D721Med (cell line): ENCODE measurements at regions not wholly inside any gene's neighbourhood (a gene's known extent, or its start where the extent isn't known, plus 50 kb on each side); places are given as distances from the start of the nearest gene placed in this dataset.
A peak's percentile ranks its signal among the peaks of the same experiment; 100 is the strongest.

Experiments
- DNase-seq: peaks from one replicate; pipeline ENCODE4 v3.0.0; 2011; ENCODE audit warnings: low spot score; ENCODE audit not compliant: insufficient read length
- FAIRE-seq: peaks from 2 replicates; lab custom pipeline; 2011; peaks lifted over from hg19 to GRCh38; lab: Jason Lieb, UNC
- TF ChIP-seq, protein P1 (sequence below): IDR thresholded peaks from 2 replicates; pipeline ENCODE4 v1.5.1; 2012; ENCODE audit warnings: mild to moderate bottlenecking, control low read depth; ENCODE audit not compliant: insufficient read depth; ENCODE audit errors: missing control alignments

DNA sequence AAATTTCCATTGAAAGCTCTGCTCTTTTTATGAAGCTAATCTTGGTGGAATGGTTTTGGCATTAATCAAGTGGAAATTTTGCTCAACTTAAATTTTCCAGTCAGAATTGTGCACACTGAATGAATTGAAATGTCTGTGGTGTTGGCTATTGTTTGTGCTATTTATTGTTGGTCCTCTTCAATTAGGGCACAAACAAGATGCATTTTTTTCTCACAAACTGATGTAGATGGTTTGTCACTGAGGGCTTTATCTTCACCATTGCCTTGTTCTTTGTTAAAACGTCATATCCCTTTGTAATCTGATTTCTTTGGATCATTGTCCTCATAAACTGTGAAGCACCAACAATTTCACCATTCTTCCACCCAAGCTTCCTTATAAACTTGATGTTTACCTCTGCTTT lies 152.1 kb upstream of the RHOBTB1 start:
- TF ChIP-seq, protein P1, sequence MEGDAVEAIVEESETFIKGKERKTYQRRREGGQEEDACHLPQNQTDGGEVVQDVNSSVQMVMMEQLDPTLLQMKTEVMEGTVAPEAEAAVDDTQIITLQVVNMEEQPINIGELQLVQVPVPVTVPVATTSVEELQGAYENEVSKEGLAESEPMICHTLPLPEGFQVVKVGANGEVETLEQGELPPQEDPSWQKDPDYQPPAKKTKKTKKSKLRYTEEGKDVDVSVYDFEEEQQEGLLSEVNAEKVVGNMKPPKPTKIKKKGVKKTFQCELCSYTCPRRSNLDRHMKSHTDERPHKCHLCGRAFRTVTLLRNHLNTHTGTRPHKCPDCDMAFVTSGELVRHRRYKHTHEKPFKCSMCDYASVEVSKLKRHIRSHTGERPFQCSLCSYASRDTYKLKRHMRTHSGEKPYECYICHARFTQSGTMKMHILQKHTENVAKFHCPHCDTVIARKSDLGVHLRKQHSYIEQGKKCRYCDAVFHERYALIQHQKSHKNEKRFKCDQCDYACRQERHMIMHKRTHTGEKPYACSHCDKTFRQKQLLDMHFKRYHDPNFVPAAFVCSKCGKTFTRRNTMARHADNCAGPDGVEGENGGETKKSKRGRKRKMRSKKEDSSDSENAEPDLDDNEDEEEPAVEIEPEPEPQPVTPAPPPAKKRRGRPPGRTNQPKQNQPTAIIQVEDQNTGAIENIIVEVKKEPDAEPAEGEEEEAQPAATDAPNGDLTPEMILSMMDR, result no peak
- no peak for FAIRE-seq

DNA sequence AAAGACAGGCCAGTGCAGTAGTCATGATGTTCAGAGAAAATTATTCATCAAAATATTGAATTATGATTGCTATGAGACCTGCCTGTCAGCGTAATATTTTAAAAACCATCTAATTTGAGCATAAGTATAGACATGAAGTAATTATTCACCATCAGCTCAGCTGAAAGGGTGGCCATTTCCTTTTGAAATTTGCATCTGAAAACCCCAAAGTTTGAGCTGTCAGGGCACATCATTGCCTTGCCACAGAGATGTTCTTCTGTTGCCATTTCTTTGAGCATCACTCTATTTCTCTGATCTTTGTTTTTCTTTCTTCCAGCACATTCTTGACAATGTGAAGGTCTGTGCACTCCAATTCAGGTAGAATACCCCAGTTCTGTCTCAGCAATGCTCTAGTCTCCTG lies 147.5 kb upstream of the RHOBTB1 start:
- FAIRE-seq, result no peak
- TF ChIP-seq, protein P1, result no peak

More for the DNA sequence above, 152.1 kb upstream of the RHOBTB1 start:
- DNase-seq, result no peak

DNA sequence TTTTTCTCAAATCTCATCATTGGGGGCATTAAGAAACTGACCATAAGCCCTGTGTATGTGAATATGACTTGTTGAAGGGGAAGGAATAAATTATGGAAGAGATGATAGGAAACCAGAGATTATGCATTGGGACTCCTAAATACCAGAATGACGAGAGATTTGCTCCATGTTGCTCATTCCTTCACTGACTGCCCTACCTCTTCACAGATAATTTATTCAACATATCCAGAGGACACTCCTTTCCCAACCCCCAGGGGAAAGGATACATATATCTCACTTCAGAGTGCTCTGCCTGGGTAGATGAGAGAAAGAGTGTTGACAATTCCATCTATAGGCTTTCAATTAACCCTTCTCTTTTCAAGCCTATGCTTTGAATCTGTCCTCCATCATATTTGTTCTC lies 145.3 kb upstream of the RHOBTB1 start:
- TF ChIP-seq, protein P1, result no peak
- FAIRE-seq (no peak), DNase-seq (no peak)

More for the DNA sequence above, 147.5 kb upstream of the RHOBTB1 start:
- no peak for DNase-seq

DNA sequence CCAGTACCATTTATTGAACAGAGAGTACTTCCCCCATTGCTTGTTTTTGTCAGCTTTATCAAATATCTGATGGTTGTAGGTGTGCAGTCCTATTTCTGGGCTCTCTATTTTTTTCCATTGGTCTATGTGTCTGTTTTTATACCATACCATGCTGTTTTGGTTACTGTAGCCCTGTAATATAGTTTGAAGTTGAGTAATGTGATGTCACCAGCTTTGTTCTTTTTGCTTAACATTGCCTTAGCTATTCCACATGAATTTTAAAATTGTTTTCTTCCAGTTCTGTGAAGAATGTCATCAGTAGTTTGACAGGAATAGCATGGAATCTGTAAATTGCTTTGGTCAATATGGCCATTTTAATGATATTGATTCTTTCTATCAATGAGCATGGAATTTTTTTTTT lies 140.5 kb upstream of the RHOBTB1 start:
- no peak for FAIRE-seq
- DNase-seq, result no peak
- TF ChIP-seq, protein P1, result no peak

DNA sequence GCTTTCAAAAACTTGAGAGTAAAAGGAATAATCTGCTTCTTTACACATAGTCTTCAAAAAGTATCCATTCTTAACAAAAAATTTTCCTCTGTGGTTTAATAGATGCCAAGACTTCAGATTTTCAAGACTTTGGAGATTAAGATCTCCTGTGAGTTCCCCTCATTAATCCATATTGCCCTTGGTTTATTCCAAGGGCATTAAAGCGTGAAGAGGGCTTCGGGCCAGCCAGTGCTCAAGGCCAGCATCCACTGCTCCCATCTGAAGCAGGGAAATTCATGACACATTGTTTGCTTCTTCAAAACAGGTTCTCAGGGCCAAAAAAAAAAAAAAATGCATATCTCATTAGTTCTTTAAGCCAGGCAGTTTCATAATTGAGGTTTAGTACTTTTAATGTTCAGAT lies 137.3 kb upstream of the RHOBTB1 start:
- DNase-seq (no peak), FAIRE-seq (no peak)

DNA sequence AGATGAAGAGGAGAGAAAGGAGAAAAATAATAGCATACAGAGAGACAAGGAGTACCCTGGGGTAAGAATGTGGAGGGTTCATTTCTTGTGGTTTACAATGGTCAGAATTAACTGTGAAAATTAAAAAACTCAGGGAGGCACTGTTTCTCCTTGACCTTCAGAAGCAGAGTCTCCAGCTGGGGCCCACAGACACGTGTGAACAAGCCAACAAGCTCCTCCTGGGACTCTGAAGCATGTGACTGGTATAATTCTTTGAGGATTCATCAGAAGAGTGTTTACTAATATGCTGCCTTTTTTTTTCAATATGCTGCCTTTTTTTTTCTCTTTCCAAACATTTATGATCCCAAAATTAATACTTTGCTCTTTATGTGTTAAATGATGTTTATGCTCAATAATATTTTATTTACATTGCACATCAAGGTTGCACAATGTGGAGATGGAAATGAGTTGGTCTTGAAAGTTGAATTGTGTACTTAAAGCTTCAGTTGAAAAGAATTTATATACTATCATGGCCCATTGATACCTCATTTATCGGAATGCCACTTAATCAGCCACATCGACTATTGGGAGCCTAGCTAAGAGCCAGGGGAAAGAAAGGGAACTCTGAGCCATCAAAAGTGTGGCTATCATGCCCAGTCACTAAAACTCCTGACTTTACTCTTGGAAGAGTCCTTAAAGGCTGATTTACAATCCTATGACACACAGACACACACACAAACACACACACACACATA lies 134.7 kb upstream of the RHOBTB1 start:
- DNase-seq (no peak), FAIRE-seq (no peak)
- TF ChIP-seq, protein P1, result no peak

More for the DNA sequence above, 137.3 kb upstream of the RHOBTB1 start:
- TF ChIP-seq, protein P1, result no peak

DNA sequence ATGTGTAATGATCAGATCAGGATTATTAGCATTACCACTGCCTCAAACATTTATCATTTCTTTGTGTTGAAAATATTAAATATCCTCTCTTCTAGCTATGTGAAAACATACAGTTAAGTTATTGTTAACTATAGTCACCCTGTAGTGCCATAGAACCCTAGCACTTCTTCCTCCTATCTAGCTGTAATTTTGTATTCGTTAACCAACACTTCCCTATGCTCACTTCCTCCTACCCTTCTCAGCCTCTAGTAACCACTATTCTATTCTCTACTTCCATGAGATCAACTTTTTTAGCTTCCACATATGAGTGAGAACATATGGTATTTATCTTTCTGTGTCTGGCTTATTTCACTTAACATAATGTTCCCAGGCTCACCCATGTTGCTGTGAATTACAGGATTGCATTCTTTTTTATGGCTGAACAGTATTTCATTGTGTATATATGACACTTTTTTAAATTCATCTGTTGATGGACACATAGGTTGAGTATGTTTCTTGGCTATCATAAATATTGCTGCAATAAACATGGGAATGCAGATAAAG lies 132.7 kb upstream of the RHOBTB1 start:
- TF ChIP-seq, protein P1, result no peak
- peak; percentile 75 for FAIRE-seq
- DNase-seq, result no peak
